Liver (tissue), 3 donors: ENCODE measurements at regions not wholly inside any gene's neighbourhood (a gene's known extent, or its start where the extent isn't known, plus 50 kb on each side); places are given as distances from the start of the nearest gene placed in this dataset.

ENCODE experiments used
- CTCF ChIP-seq: fragments of 150-350 bp; IDR thresholded peaks from 2 replicates; pipeline ENCODE4 v1.5.1; 2017; ENCODE audit warnings: improper control_type of control experiment, low read depth, low read length; ENCODE audit not compliant: missing input control
- EGR1 ChIP-seq, 2 donors: IDR thresholded peaks; 2 replicates each; pipeline ENCODE4 v1.6.1; 2016 to 2018; ENCODE audit warnings: antibody characterized with exemption in 2 of 2, low read depth in 2 of 2
- MAX ChIP-seq: IDR thresholded peaks from 2 replicates; pipeline ENCODE4 v1.6.1; 2016; ENCODE audit warnings: antibody characterized with exemption
- RAD21 ChIP-seq, 2 donors: IDR thresholded peaks; 2 replicates each; pipeline ENCODE4 v1.6.1; 2016; ENCODE audit warnings: antibody characterized with exemption in 2 of 2, mild to moderate bottlenecking in 2 of 2
- REST ChIP-seq: IDR thresholded peaks from 2 replicates; pipeline ENCODE4 v1.6.1; 2016; ENCODE audit warnings: antibody characterized with exemption, mild to moderate bottlenecking
- RXRA ChIP-seq, 2 donors: IDR thresholded peaks; 2 replicates each; pipeline ENCODE4 v1.6.1; 2017 to 2018; ENCODE audit warnings: antibody characterized with exemption in 2 of 2, mild to moderate bottlenecking in 1 of 2
- TF ChIP-seq, protein P1 (sequence below): IDR thresholded peaks from 2 replicates; pipeline ENCODE4 v1.6.1; 2016; ENCODE audit warnings: antibody characterized with exemption
- donor health status: healthy.
- donor health status: healthy.

- TF ChIP-seq CTCF (no peak), RAD21 (IDR thresholded peaks at IDR 0.05) (no peak), REST (no peak), RXRA (IDR thresholded peaks at IDR 0.05) (no peak), EGR1 (IDR thresholded peaks at IDR 0.05; ENCODE audit: low read depth in 2 of 2) (no peak), MAX (no peak)
- TF ChIP-seq, protein P1, sequence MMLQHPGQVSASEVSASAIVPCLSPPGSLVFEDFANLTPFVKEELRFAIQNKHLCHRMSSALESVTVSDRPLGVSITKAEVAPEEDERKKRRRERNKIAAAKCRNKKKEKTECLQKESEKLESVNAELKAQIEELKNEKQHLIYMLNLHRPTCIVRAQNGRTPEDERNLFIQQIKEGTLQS = no peak
These were observed 189.1 kb upstream of the COL3A1 start for GRCh38 chr2:188785061-188785460.
